ENCODE measurements at regions not wholly inside any gene's neighbourhood (a gene's known extent, or its start where the extent isn't known, plus 50 kb on each side); places are given as distances from the start of the nearest gene placed in this dataset.

DNA sequence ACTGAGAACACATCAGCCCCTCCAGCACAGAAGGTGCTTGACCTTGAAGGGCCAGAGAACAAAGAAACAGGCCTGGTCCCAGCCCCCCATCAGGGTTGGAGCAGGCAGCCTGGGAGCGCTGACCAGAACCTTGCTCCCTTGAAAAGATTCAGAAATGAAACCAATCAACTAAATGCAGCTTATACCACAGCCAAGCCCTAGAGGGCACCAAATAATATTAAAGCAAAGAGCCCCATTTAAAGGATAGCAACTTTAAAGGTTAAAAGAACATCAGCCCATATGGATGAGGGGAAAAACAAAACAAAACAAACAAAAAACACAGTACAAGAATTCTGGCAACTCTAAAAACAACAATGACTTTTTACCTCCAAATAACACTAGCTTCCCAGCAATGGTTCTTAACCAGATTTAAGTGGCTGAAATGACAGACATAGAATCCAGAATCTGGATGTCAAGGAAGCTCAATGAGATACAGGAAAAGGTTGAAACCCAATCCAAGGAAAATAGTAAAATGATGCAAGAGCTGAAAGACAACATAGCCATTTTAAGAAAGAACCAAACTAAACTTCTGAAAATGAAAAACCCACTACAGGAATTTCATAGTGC, 471.9 kb downstream of the MTRR start:
- Histone ChIP-seq H2AFZ (ENCODE audit: low read length) (no peak overlapping the region), H3K4me2 (ENCODE audit: extremely low read depth, insufficient read depth, low read length) (peak overlapping the region; percentile 48), H3K36me3 (ENCODE audit: control insufficient read depth, insufficient read depth, low read length) (no peaks in the 10 kb centered on the region), H3K27me3 (ENCODE audit: control insufficient read depth, insufficient read depth, low read length) (no peaks in the 10 kb centered on the region), H3K79me2 (ENCODE audit: control insufficient read depth, insufficient read depth, low read length) (no peaks in the 10 kb centered on the region), H3K4me1 (ENCODE audit: control insufficient read depth, extremely low read depth, insufficient read depth, low read length) (peaks cover 5% of the 10 kb centered on the region), H3K4me3 (replicated peaks in 1 of 4; ENCODE audit: control extremely low read depth in 1 of 4, insufficient read depth in 1 of 4, low read depth in 3 of 4, low read length in 4 of 4) (no peak overlapping the region), H3K9me3 (ENCODE audit: control insufficient read depth, insufficient read depth, low read depth, low read length) (no peaks in the 10 kb centered on the region), H4K20me1 (ENCODE audit: control insufficient read depth, extremely low read depth, insufficient read depth, low read length) (no peaks in the 10 kb centered on the region), H3K9ac (ENCODE audit: insufficient read depth, low read length) (no peak overlapping the region), H3K27ac (ENCODE audit: insufficient read depth, low read length) (no peak overlapping the region)
- peak; percentile 7 to 49 for DNase-seq (ENCODE audit: low read depth in 2 of 2)
- TF ChIP-seq EZH2 (IDR thresholded peaks at IDR 0.05; ENCODE audit: low read length, missing control alignments): no peak
- TF ChIP-seq, protein P1, sequence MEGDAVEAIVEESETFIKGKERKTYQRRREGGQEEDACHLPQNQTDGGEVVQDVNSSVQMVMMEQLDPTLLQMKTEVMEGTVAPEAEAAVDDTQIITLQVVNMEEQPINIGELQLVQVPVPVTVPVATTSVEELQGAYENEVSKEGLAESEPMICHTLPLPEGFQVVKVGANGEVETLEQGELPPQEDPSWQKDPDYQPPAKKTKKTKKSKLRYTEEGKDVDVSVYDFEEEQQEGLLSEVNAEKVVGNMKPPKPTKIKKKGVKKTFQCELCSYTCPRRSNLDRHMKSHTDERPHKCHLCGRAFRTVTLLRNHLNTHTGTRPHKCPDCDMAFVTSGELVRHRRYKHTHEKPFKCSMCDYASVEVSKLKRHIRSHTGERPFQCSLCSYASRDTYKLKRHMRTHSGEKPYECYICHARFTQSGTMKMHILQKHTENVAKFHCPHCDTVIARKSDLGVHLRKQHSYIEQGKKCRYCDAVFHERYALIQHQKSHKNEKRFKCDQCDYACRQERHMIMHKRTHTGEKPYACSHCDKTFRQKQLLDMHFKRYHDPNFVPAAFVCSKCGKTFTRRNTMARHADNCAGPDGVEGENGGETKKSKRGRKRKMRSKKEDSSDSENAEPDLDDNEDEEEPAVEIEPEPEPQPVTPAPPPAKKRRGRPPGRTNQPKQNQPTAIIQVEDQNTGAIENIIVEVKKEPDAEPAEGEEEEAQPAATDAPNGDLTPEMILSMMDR (conservative IDR thresholded peaks at IDR 0.05 in 1 of 2, IDR thresholded peaks at IDR 0.05 in 1 of 2; ENCODE audit: low read depth in 1 of 2, low read length in 2 of 2): peak; percentile 46 to 60

DNA sequence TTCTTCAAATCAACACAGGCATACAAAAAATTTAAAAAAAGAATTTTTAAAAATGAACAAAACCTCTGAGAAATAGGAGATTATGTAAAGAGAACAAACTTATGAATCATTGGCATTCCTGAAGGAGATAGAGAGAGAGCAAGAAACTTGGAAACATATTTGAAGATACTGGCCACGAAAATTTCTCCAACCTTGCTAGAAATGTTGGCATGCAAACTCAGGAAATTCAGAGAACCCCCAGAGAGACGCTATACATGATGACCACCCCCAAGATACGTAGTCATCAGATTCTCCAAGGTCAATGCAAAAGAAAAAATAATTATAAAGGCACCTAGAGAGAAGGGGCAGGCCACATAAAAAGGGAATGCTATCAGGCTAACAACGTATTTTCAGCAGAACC, 472.5 kb downstream of the MTRR start:
- H3K4me3 ChIP-seq (replicated peaks in 1 of 4; ENCODE audit: control extremely low read depth in 1 of 4, insufficient read depth in 1 of 4, low read depth in 3 of 4, low read length in 4 of 4): no peak overlapping the region
- DNase-seq (ENCODE audit: low read depth in 2 of 2): peak in 1 of 2 donors; percentile 17
- H3K9me3 ChIP-seq (ENCODE audit: control insufficient read depth, insufficient read depth, low read depth, low read length): no peaks in the 10 kb centered on the region
- TF ChIP-seq EZH2 (IDR thresholded peaks at IDR 0.05; ENCODE audit: low read length, missing control alignments): no peak
- TF ChIP-seq, protein P1 (conservative IDR thresholded peaks at IDR 0.05 in 1 of 2, IDR thresholded peaks at IDR 0.05 in 1 of 2; ENCODE audit: low read depth in 1 of 2, low read length in 2 of 2): no peak
- no peaks in the 10 kb centered on the region for H4K20me1 ChIP-seq (ENCODE audit: control insufficient read depth, extremely low read depth, insufficient read depth, low read length)
- peaks cover 5% of the 10 kb centered on the region for H3K4me1 ChIP-seq (ENCODE audit: control insufficient read depth, extremely low read depth, insufficient read depth, low read length)
- no peaks in the 10 kb centered on the region for H3K36me3 ChIP-seq (ENCODE audit: control insufficient read depth, insufficient read depth, low read length)
- H3K27me3 ChIP-seq (ENCODE audit: control insufficient read depth, insufficient read depth, low read length): no peaks in the 10 kb centered on the region
- H2AFZ ChIP-seq (ENCODE audit: low read length): no peak overlapping the region
- no peak overlapping the region for H3K9ac ChIP-seq (ENCODE audit: insufficient read depth, low read length)
- H3K27ac ChIP-seq (ENCODE audit: insufficient read depth, low read length): no peak overlapping the region
- H3K79me2 ChIP-seq (ENCODE audit: control insufficient read depth, insufficient read depth, low read length): no peaks in the 10 kb centered on the region
- no peak overlapping the region for H3K4me2 ChIP-seq (ENCODE audit: extremely low read depth, insufficient read depth, low read length)

- H3K79me2 ChIP-seq (ENCODE audit: control insufficient read depth, insufficient read depth, low read length): no peaks in the 10 kb centered on the region
- no peak overlapping the region for H3K4me2 ChIP-seq (ENCODE audit: extremely low read depth, insufficient read depth, low read length)
- H3K27ac ChIP-seq (ENCODE audit: insufficient read depth, low read length): no peak overlapping the region
- no peaks in the 10 kb centered on the region for H3K9me3 ChIP-seq (ENCODE audit: control insufficient read depth, insufficient read depth, low read depth, low read length)
- no peaks in the 10 kb centered on the region for H4K20me1 ChIP-seq (ENCODE audit: control insufficient read depth, extremely low read depth, insufficient read depth, low read length)
- no peak for TF ChIP-seq EZH2 (IDR thresholded peaks at IDR 0.05; ENCODE audit: low read length, missing control alignments)
- TF ChIP-seq, protein P1 (conservative IDR thresholded peaks at IDR 0.05 in 1 of 2, IDR thresholded peaks at IDR 0.05 in 1 of 2; ENCODE audit: low read depth in 1 of 2, low read length in 2 of 2): no peak
- DNase-seq (ENCODE audit: low read depth in 2 of 2): no peak
- H3K36me3 ChIP-seq (ENCODE audit: control insufficient read depth, insufficient read depth, low read length): no peaks in the 10 kb centered on the region
- H3K4me3 ChIP-seq (replicated peaks in 1 of 4; ENCODE audit: control extremely low read depth in 1 of 4, insufficient read depth in 1 of 4, low read depth in 3 of 4, low read length in 4 of 4): no peak overlapping the region
- H3K27me3 ChIP-seq (ENCODE audit: control insufficient read depth, insufficient read depth, low read length): no peaks in the 10 kb centered on the region
- H3K9ac ChIP-seq (ENCODE audit: insufficient read depth, low read length): no peak overlapping the region
- H3K4me1 ChIP-seq (ENCODE audit: control insufficient read depth, extremely low read depth, insufficient read depth, low read length): no peaks in the 10 kb centered on the region
- no peak overlapping the region for H2AFZ ChIP-seq (ENCODE audit: low read length)
These were observed 479.0 kb downstream of the MTRR start for GRCh38 chr5:8347984-8348383.

Measured in fibroblast of lung (primary cell).